DND-41 (cell line): ENCODE measurements at regions not wholly inside any gene's neighbourhood (a gene's known extent, or its start where the extent isn't known, plus 50 kb on each side); places are given as distances from the start of the nearest gene placed in this dataset.

Source experiments
- EZH2 ChIP-seq: IDR thresholded peaks from 3 replicates; pipeline ENCODE4 v1.6.1; 2012; ENCODE audit warnings: borderline replicate concordance, low read depth, mild to moderate bottlenecking, moderate library complexity, low read length, inconsistent platforms; ENCODE audit not compliant: severe bottlenecking
- TF ChIP-seq, protein P1 (sequence below): IDR thresholded peaks from 2 replicates; pipeline ENCODE4 v1.5.1; 2012; ENCODE audit warnings: borderline replicate concordance, low read length, moderate library complexity, mild to moderate bottlenecking; ENCODE audit not compliant: poor library complexity, severe bottlenecking; ENCODE audit errors: extremely low read depth

GRCh38 chr7:41421056-41421455 lies 281.8 kb downstream of the INHBA start:
- TF ChIP-seq, protein P1, sequence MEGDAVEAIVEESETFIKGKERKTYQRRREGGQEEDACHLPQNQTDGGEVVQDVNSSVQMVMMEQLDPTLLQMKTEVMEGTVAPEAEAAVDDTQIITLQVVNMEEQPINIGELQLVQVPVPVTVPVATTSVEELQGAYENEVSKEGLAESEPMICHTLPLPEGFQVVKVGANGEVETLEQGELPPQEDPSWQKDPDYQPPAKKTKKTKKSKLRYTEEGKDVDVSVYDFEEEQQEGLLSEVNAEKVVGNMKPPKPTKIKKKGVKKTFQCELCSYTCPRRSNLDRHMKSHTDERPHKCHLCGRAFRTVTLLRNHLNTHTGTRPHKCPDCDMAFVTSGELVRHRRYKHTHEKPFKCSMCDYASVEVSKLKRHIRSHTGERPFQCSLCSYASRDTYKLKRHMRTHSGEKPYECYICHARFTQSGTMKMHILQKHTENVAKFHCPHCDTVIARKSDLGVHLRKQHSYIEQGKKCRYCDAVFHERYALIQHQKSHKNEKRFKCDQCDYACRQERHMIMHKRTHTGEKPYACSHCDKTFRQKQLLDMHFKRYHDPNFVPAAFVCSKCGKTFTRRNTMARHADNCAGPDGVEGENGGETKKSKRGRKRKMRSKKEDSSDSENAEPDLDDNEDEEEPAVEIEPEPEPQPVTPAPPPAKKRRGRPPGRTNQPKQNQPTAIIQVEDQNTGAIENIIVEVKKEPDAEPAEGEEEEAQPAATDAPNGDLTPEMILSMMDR: no peak
- no peak for TF ChIP-seq EZH2
